Ovary (tissue), 7 donors: ENCODE measurements at regions not wholly inside any gene's neighbourhood (a gene's known extent, or its start where the extent isn't known, plus 50 kb on each side); places are given as distances from the start of the nearest gene placed in this dataset.

Source experiments
- DNase-seq, 5 donors: peaks; one replicate each; pipeline ENCODE4 v3.0.0-alpha.2; 2019 to 2020
- H3K27ac ChIP-seq, 2 donors: fragments of 200-600 bp; one replicate each; pipeline versions ENCODE4 v1.5.1 to v1.8.0; 2019 to 2022
- H3K27me3 ChIP-seq: fragments of 200-600 bp; one replicate; pipeline ENCODE4 v1.8.0; 2022
- H3K36me3 ChIP-seq: fragments of 200-600 bp; sonication (generic); one replicate; pipeline ENCODE4 v1.5.1; 2019
- H3K4me1 ChIP-seq: one replicate; pipeline ENCODE4 v1.8.1; 2013; ENCODE audit warnings: mild to moderate bottlenecking, moderate library complexity; ENCODE audit not compliant: insufficient read depth
- H3K4me3 ChIP-seq: fragments of 200-600 bp; sonication (generic); one replicate; pipeline ENCODE4 v1.5.1; 2017
- H3K9me3 ChIP-seq, 2 donors: fragments of 200-600 bp in 1 of 2; sonication (generic) in 1 of 2; one replicate each; pipeline versions ENCODE4 v1.5.1 to v1.8.1; 2013 to 2019; ENCODE audit warnings: mild to moderate bottlenecking in 1 of 2, moderate library complexity in 1 of 2
- CTCF ChIP-seq, 3 donors: fragments of 450-650 bp in 2 of 3; fragments of 200-600 bp in 1 of 3; IDR thresholded peaks; one replicate each; pipeline versions ENCODE4 v1.5.1 to v1.8.0; 2016 to 2022; ENCODE audit warnings: antibody characterized with exemption in 3 of 3, mild to moderate bottlenecking in 1 of 3
- EP300 ChIP-seq: sonication (generic); formaldehyde crosslinking; IDR thresholded peaks from one replicate; pipeline ENCODE4 v1.6.1; 2017; ENCODE audit warnings: antibody characterized with exemption
- POLR2A ChIP-seq: fragments of 450-650 bp; IDR thresholded peaks from one replicate; pipeline ENCODE4 v1.6.1; 2017; ENCODE audit warnings: antibody characterized with exemption, mild to moderate bottlenecking, moderate library complexity
- WGBS, 3 donors: extraction: QIAGEN DNeasy Blood & Tissue Kit in 1 of 3; methylation state at CpG; one replicate each; pipeline versions ENCODE4 v1.1.5 to v1.1.7; 2013 to 2017; 5-methylcytosine and 5-hydroxymethylcytosine counted together
- intact Hi-C, 4 donors: fragments of 100-400 bp; cut with DNase I; formaldehyde crosslinking; loops; one replicate each; pipeline versions ENCODE4 v1.11.0 to v1.15.1; 2022 to 2023
- donor health status: DM: no; HTN: no; CAD: no; lungs with moderate emphysema.
- donor health status: DM: no; HTN: no; CAD: no.
- donor health status: Bipolar disorder and iron deficiency.
- donor health status: DM: no; HTN: no; CAD: no.
- donor health status: DM: yes; HTN: yes; CAD: no.

GRCh38 chr15:36335224-36335623 is 244.2 kb upstream of the CDIN1 start:
- intact Hi-C loops = no loop called here
- H3K27me3 ChIP-seq = no peaks in the 10 kb centered on the region
- no peaks in the 10 kb centered on the region for H3K4me1 ChIP-seq
- TF ChIP-seq POLR2A = no peak
- TF ChIP-seq EP300 = no peak
- TF ChIP-seq CTCF (IDR thresholded peaks at IDR 0.05) = no peak
- H3K4me3 ChIP-seq = no peak overlapping the region
- no peak overlapping the region for H3K27ac ChIP-seq
- 90 to 94% (median 94%) methylated on average over 2 of the region's 2 CpGs for WGBS, 3 donors
- no peak for DNase-seq
- H3K36me3 ChIP-seq = no peaks in the 10 kb centered on the region
- no peaks in the 10 kb centered on the region for H3K9me3 ChIP-seq

- intact Hi-C loops = no loop called here
- WGBS, 3 donors = 94 to 97% (median 95%) methylated on average over 1 of the region's 1 CpG
Observed at GRCh38 chr15:36335659-36336058, 243.8 kb upstream of the CDIN1 start.

GRCh38 chr15:36344887-36345286 is 234.5 kb upstream of the CDIN1 start:
- no peak for DNase-seq
- H3K4me1 ChIP-seq = no peaks in the 10 kb centered on the region
- H3K4me3 ChIP-seq = no peak overlapping the region
- no peaks in the 10 kb centered on the region for H3K36me3 ChIP-seq
- no peaks in the 10 kb centered on the region for H3K27me3 ChIP-seq
- 77 to 94% (median 90%) methylated on average over 2 of the region's 2 CpGs for WGBS, 3 donors
- intact Hi-C loops = no loop called here
- TF ChIP-seq POLR2A (no peak), CTCF (IDR thresholded peaks at IDR 0.05) (no peak), EP300 (no peak)
- no peaks in the 10 kb centered on the region for H3K9me3 ChIP-seq
- no peak overlapping the region for H3K27ac ChIP-seq

More at GRCh38 chr15:36335659-36336058, 243.8 kb upstream of the CDIN1 start:
- H3K27me3 ChIP-seq = no peaks in the 10 kb centered on the region
- H3K36me3 ChIP-seq = no peaks in the 10 kb centered on the region
- H3K27ac ChIP-seq = no peak overlapping the region
- no peaks in the 10 kb centered on the region for H3K4me1 ChIP-seq
- H3K4me3 ChIP-seq = no peak overlapping the region
- no peak for DNase-seq
- TF ChIP-seq EP300 (no peak), CTCF (IDR thresholded peaks at IDR 0.05) (no peak), POLR2A (no peak)
- H3K9me3 ChIP-seq = no peaks in the 10 kb centered on the region

- no peaks in the 10 kb centered on the region for H3K36me3 ChIP-seq
- H3K27me3 ChIP-seq = no peaks in the 10 kb centered on the region
- no peaks in the 10 kb centered on the region for H3K9me3 ChIP-seq
- no peak for TF ChIP-seq EP300
- no peak for TF ChIP-seq CTCF (IDR thresholded peaks at IDR 0.05)
- no peak for TF ChIP-seq POLR2A
- no peak for DNase-seq
- H3K4me1 ChIP-seq = no peaks in the 10 kb centered on the region
- no peak overlapping the region for H3K4me3 ChIP-seq
- intact Hi-C loops = no loop called here
- no peak overlapping the region for H3K27ac ChIP-seq
Observed at GRCh38 chr15:36347272-36347858, 232.1 kb upstream of the CDIN1 start.
